ENCODE measurements at regions not wholly inside any gene's neighbourhood (a gene's known extent, or its start where the extent isn't known, plus 50 kb on each side); places are given as distances from the start of the nearest gene placed in this dataset.
"Not testable (repeated sequence)": the region's sequence is repeated elsewhere in the genome, so short reads cannot be mapped to it uniquely, and the experiment has no call there.

DNA sequence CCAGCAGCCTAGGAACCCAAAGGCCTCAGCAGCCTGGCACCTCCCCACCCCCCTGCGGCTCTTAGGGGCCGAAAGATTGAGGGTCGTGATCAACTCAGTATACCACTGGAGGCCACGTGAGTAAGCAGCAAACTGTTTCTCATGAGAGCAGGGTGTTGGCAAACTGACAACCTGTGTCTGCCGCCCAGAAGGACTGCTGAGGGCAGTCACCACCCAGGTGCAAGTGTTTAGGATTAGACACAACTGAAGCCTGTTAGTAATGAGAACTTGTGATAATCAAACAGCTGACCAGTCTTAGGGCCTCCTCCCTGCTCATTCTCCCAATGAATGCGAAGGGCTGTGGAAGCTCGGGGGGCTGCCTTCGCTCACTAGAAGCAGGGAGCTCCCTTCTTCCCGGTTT lies 128.8 kb downstream of the ARRDC4 start:
- DNase-seq: not testable (repeated sequence)

- DNase-seq: not testable (repeated sequence)
Observed at GRCh38 chr15:98097986-98098385, 137.5 kb downstream of the ARRDC4 start.

DNA sequence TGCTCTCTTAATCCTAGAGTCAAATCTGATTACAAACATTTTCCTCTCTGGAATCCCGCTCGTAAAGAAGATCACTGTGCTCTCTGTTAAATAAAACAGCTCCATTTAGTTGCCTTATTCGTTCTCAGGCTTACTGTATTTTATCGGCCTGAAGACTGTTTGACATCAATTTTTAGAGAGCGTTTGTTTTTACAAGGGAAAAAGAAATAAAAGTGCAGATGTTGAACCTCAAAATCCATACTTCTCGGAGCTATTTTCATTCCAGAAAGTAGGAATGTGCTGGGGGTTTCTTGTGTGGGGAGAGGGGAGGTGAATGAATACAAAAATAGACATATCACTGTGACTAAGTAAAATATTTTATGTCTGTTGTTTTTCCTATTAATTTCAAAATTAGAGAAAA lies 140.1 kb downstream of the ARRDC4 start:
- DNase-seq: not testable (repeated sequence)

DNA sequence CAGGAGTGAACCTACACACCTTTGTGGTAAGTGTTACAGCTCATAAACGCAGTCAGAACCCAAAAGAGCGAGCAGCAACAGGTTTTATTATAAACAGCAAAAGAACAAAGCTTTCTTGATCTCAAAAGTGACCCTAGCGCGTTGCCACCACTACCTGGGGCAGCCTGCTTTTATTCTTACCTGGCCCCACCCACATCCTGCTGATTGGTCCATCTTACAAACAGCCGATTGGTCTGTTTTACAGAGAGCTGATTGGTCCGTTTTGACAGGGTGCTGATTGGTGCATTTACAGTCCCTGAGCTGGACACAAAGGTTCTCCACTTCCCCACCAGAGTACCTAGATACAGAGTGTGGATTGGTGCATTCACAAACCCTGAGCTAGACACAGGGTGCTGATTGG lies 143.1 kb downstream of the ARRDC4 start:
- DNase-seq: no peak

- not testable (repeated sequence) for DNase-seq
Observed at GRCh38 chr15:98104386-98105151, 144.1 kb downstream of the ARRDC4 start.

DNA sequence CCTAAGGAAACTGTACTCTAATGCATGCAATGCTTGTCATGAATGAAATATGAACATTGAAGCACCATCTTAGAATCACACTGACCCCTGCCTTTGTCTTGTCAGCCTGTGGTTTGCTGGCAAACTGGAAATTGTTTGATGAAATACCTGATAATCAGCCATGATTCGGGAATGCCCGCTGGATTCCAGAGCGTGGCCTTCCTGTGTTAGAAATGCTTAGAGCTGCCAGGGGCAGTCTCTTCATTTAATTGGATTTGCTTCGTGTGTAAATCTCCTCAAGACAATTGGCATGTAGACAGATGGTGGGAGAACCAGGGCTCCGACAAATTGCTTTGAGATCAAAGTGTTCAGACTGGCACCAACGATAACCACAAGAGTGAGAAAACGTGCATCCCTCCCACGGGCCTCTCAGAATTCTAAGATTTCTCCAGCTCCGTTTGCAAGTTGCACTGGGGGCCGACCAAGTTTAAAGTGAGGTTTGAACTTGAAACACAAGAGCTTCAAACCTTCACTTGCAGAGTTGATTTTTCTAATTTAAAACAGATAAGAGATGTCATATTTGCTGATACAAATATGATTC lies 146.2 kb downstream of the ARRDC4 start:
- DNase-seq: peak; percentile 17

- no peak for DNase-seq
Observed at GRCh38 chr15:98111806-98112205, 151.3 kb downstream of the ARRDC4 start.

DNA sequence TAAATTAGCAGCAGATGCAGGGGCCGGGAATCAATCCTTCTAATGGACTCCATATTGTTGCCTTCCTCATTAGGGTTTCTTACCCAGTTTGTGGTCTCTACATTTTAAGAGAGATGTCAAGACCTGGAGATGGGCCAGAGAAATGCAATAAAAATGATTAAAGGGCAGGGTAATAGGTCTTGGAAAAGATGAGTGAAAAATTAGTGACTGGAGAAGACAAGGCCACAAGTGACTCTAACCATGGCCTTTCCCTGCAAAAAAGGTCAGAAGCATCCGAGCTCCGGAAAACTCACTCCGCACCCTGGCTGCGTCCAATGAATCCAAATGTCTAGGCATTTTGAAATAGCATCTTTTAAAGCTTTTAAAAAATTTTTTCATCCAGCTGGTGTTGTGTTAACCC lies 152.8 kb downstream of the ARRDC4 start:
- no peak for DNase-seq

GRCh38 chr15:98120561-98120960 lies 160.1 kb downstream of the ARRDC4 start:
- DNase-seq: peak; percentile 44

- no peak for DNase-seq
Observed at GRCh38 chr15:98121536-98121935, 161.0 kb downstream of the ARRDC4 start.

DNA sequence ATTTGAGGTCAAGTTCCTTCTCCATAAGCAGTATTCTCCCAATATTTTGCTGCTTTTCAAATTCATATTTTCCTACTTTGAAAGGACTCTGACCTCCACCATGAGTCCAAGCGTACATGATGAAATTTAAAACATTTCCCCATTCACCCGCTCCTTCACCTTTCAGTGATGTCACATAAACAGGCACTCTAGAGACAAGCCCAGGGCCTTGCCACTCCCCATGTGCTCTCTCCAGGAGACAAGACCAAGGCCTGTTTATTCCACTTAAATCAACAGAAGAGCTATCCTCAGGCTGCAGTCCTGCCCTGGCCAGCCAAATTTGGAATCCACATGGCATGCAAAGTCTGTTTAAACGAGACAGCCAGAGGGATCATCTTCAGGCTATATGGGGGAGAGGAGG lies 161.5 kb downstream of the ARRDC4 start:
- DNase-seq: no peak

DNA sequence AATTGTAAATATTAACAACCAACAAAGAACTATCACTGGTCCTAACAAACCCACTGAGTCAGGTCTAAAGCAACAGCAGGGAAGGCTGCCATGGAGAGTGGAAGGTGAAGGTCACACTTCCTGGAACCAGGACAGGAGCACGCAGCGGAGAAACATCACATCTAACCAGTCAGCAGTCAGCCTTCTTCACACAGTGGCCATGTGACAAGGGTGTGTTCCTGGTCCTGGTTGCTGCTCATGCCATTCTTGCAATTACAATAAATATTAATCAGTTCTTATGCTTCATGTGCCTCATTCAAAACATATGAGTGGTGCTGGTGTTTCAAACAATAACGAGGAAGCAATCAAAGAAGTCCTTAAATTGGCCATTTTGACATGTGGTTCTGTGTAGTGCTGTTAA lies 162.8 kb downstream of the ARRDC4 start:
- DNase-seq: peak; percentile 16

DNA sequence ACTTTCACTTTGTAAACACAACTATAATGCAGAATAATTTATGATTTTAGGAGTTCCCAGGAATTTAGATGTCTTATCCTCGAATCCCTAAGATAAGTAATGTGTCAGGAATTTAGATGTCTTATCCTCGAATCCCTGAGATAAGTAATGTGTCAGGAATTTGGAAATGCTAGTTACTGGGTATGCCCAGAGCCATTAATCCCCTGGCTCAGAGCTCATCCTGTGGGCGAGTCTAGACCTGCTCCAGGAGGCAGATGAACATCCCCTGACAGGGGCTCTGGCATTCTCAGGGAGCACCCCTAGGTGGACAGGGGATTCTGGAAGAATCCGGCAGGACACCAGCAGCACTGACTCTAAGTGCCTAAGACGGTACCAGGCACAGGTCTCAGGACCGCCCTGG lies 163.3 kb downstream of the ARRDC4 start:
- DNase-seq: peak; percentile 96

GRCh38 chr15:98124581-98124980 lies 164.1 kb downstream of the ARRDC4 start:
- peak; percentile 85 for DNase-seq

DNA sequence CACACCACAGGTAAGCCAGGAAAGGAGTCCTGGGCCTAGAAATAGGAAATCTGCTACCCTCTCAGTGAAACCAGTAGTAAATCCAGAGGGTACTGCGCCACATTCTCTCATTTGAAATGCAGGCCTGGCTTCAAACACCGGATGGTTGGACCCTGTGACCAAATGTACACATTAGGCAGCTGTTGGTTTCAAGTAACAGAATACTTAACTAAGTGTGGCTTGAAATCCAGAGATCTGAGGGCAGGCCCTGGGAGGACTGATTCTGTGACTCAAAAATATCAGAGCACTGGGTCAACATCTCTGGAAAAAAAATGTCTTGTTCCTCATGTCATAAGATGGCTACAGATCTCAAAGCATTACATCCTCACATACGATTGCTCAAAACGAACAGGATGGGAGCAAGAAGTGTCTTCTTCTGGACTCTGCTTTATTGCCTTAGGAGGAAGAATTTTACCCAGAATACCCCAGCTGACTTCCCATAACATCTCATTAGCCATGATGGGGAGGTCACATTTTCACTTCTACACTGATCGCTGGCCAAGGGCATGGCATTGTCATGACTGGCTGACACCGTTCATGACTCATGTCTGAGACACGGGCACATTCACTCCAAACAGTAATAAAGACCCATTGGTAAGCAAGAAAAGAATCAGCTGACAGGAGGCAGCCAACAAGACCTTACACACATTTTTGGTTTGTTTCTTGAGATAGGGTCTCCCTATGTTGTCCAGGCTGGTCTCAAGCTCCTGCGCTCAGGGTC lies 166.0 kb downstream of the ARRDC4 start:
- DNase-seq: no peak

- DNase-seq: no peak
Observed at GRCh38 chr15:98127586-98127985, 167.1 kb downstream of the ARRDC4 start.

GRCh38 chr15:98131924-98132323 lies 171.4 kb downstream of the ARRDC4 start:
- DNase-seq: no peak

GRCh38 chr15:98134905-98135304 lies 174.4 kb downstream of the ARRDC4 start:
- no peak for DNase-seq

DNA sequence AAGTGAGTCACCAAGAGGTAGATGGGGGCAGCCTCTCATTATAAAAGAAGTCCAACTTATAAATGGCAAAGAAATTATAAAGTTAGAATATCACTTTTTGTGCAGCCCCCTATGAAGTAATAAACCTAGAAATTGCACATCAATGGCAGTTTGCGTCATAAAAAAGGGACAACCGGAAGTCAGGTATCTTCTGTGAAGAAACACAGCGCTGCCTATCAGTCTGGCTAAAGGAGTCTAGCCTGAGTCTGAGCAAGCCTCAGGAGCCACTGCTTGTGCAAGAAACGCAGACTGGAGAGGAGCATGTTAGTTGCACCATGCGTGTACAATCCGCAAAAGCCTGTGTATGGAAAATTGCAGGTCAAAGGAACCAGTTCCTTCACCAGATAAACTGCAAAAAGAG lies 178.4 kb downstream of the ARRDC4 start:
- no peak for DNase-seq

- no peak for DNase-seq
Observed at GRCh38 chr15:98139337-98139736, 178.8 kb downstream of the ARRDC4 start.

GRCh38 chr15:98142572-98142971 lies 182.1 kb downstream of the ARRDC4 start:
- no peak for DNase-seq

DNA sequence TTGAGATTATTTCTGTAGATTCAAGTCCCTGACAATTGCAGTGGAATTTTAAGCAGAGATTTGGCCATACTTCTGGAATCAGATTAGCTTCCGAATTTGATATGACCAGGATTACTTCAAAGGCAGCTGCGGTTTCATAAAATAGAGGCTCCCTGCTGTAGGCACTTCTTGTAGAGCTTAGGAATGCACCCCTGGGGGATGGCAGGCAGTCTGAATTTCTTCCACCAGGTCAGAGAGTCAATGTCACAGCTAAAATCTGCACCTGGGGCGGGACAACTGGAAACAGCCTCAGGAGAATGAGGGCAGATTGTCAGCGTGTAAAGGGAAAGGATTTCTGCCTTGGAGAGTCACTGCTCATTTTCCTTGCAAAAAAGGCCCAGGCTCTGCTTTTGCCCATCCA lies 182.6 kb downstream of the ARRDC4 start:
- DNase-seq: no peak

GRCh38 chr15:98144388-98144787 lies 183.9 kb downstream of the ARRDC4 start:
- DNase-seq: no peak

Measured in NCI-H226 (cell line).